NB4 (cell line): ENCODE measurements at regions not wholly inside any gene's neighbourhood (a gene's known extent, or its start where the extent isn't known, plus 50 kb on each side); places are given as distances from the start of the nearest gene placed in this dataset.

Experiments
- CTCF ChIP-seq: IDR thresholded peaks from one replicate; pipeline ENCODE4 v1.5.1; 2012; ENCODE audit warnings: low read depth, low read length
- POLR2A ChIP-seq: IDR thresholded peaks from 2 replicates; pipeline ENCODE4 v1.6.1; 2011; ENCODE audit warnings: mild to moderate bottlenecking; ENCODE audit not compliant: insufficient read length; ENCODE audit errors: extremely low read depth

- TF ChIP-seq CTCF (no peak), POLR2A (no peak)
Observed at GRCh38 chr7:86932038-86932512, 127.4 kb downstream of the ELAPOR2 start.
